IMR-90 (cell line): ENCODE measurements at regions not wholly inside any gene's neighbourhood (a gene's known extent, or its start where the extent isn't known, plus 50 kb on each side); places are given as distances from the start of the nearest gene placed in this dataset.

ENCODE experiments used
- BHLHE40 ChIP-seq: fragments of 150-350 bp; IDR thresholded peaks from 2 replicates; pipeline ENCODE4 v1.6.1; 2016; ENCODE audit warnings: mild to moderate bottlenecking, low read depth, low read length
- CEBPB ChIP-seq: IDR thresholded peaks from 2 replicates; pipeline ENCODE4 v1.6.1; 2012; ENCODE audit warnings: low read depth, low read length, improper control_type of control experiment
- CHD1 ChIP-seq: IDR thresholded peaks from 2 replicates; pipeline ENCODE4 v1.6.1; 2012; ENCODE audit warnings: low read depth, low read length, improper control_type of control experiment
- FOS ChIP-seq: fragments of 150-350 bp; IDR thresholded peaks from 2 replicates; pipeline ENCODE4 v1.6.1; 2016; ENCODE audit warnings: low read depth, low read length
- MAFK ChIP-seq: IDR thresholded peaks from 2 replicates; pipeline ENCODE4 v1.6.1; 2012; ENCODE audit warnings: low read depth, low read length, improper control_type of control experiment
- MXI1 ChIP-seq: IDR thresholded peaks from 2 replicates; pipeline ENCODE4 v1.6.1; 2012; ENCODE audit warnings: low read depth, mild to moderate bottlenecking, low read length, moderate library complexity, borderline replicate concordance
- NFE2L2 ChIP-seq: fragments of 150-350 bp; IDR thresholded peaks from 2 replicates; pipeline ENCODE4 v1.6.1; 2016; ENCODE audit warnings: low read depth, mild to moderate bottlenecking, low read length
- POLR2A ChIP-seq: IDR thresholded peaks from 2 replicates; pipeline ENCODE4 v1.6.1; 2012; ENCODE audit warnings: mild to moderate bottlenecking, low read depth, low read length
- RFX5 ChIP-seq: IDR thresholded peaks from 2 replicates; pipeline ENCODE4 v1.8.0; 2012; ENCODE audit warnings: low read depth, mild to moderate bottlenecking, low read length, moderate library complexity
- TF ChIP-seq, protein P1 (sequence below): conservative IDR thresholded peaks from 2 replicates; pipeline ENCODE4 v1.5.1; 2012; ENCODE audit warnings: mild to moderate bottlenecking, low read depth, low read length, improper control_type of control experiment

DNA sequence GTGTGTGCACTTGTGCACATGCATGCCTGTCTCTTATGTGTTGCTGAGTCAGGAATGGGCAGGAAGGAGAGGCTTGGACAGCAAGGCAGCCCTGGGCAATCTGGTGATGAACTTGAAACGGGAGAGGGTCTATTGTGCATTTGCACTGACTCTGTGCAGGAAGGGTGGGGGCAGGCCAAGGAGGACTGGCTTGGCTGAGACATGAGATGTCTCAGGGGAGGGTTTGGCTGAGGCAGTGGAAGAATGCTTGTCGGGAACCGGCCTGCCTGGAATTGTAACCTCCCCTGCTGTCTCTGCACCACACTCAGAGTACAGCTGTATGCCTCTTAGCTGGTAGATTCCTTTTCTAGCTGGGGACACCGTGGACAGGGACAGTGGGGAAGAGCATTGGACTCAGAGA lies 176.1 kb upstream of the TNP1 start:
- no peak for TF ChIP-seq POLR2A
- TF ChIP-seq, protein P1, sequence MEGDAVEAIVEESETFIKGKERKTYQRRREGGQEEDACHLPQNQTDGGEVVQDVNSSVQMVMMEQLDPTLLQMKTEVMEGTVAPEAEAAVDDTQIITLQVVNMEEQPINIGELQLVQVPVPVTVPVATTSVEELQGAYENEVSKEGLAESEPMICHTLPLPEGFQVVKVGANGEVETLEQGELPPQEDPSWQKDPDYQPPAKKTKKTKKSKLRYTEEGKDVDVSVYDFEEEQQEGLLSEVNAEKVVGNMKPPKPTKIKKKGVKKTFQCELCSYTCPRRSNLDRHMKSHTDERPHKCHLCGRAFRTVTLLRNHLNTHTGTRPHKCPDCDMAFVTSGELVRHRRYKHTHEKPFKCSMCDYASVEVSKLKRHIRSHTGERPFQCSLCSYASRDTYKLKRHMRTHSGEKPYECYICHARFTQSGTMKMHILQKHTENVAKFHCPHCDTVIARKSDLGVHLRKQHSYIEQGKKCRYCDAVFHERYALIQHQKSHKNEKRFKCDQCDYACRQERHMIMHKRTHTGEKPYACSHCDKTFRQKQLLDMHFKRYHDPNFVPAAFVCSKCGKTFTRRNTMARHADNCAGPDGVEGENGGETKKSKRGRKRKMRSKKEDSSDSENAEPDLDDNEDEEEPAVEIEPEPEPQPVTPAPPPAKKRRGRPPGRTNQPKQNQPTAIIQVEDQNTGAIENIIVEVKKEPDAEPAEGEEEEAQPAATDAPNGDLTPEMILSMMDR: no peak
- no peak for TF ChIP-seq CEBPB
- TF ChIP-seq MAFK: no peak
- TF ChIP-seq FOS: no peak
- no peak for TF ChIP-seq BHLHE40
- TF ChIP-seq NFE2L2: no peak
- no peak for TF ChIP-seq RFX5
- no peak for TF ChIP-seq CHD1
- no peak for TF ChIP-seq MXI1
